GM23338 (cell line): ENCODE measurements at regions not wholly inside any gene's neighbourhood (a gene's known extent, or its start where the extent isn't known, plus 50 kb on each side); places are given as distances from the start of the nearest gene placed in this dataset.

Experiments
- ATAC-seq: fragments of 200-7000 bp; cut with Tn5 transposase; 3 replicates; pipeline ENCODE4 v1.9.1; 2020
- DNase-seq: peaks from one replicate; pipeline ENCODE4 v3.0.0-alpha.2; 2015; ENCODE audit warnings: low spot score
- H2AFZ ChIP-seq: fragments of 200-600 bp; sonication (generic); 2 replicates; pipeline ENCODE4 v1.8.0; 2016; ENCODE audit warnings: antibody characterized with exemption, mild to moderate bottlenecking, moderate library complexity
- H3F3A ChIP-seq: fragments of 200-600 bp; sonication (generic); replicated peaks from 2 replicates; pipeline ENCODE4 v1.8.0; 2017; ENCODE audit warnings: antibody characterized with exemption, mixed run types, low read depth
- H3K27ac ChIP-seq: fragments of 200-600 bp; sonication (generic); 2 replicates; pipeline ENCODE4 v1.6.1; 2016; ENCODE audit warnings: low read depth
- H3K27me3 ChIP-seq: fragments of 200-600 bp; sonication (generic); 2 replicates; pipeline ENCODE4 v1.8.0; 2016; ENCODE audit warnings: mild to moderate bottlenecking, mixed run types, moderate library complexity; ENCODE audit not compliant: insufficient read depth
- H3K36me3 ChIP-seq: fragments of 200-600 bp; sonication (generic); 2 replicates; pipeline ENCODE4 v1.8.0; 2016; ENCODE audit warnings: mild to moderate bottlenecking; ENCODE audit not compliant: insufficient read depth
- H3K4me1 ChIP-seq: fragments of 200-600 bp; sonication (generic); 2 replicates; pipeline ENCODE4 v1.8.0; 2016; ENCODE audit warnings: mild to moderate bottlenecking, moderate library complexity; ENCODE audit not compliant: insufficient read depth
- H3K4me2 ChIP-seq: fragments of 200-600 bp; sonication (generic); 2 replicates; pipeline ENCODE4 v1.7.1; 2017; ENCODE audit warnings: mixed run types
- H3K4me3 ChIP-seq: fragments of 200-600 bp; sonication (generic); 2 replicates; pipeline ENCODE4 v1.6.1; 2016; ENCODE audit warnings: mixed run types
- H3K79me2 ChIP-seq: fragments of 200-600 bp; sonication (generic); replicated peaks from 2 replicates; pipeline ENCODE4 v1.8.0; 2017; ENCODE audit warnings: mild to moderate bottlenecking; ENCODE audit not compliant: insufficient read depth
- H3K9me2 ChIP-seq: fragments of 200-600 bp; sonication (generic); 2 replicates; pipeline ENCODE4 v1.8.0; 2017; ENCODE audit not compliant: insufficient read depth
- H4K20me1 ChIP-seq: fragments of 200-600 bp; sonication (generic); replicated peaks from 2 replicates; pipeline ENCODE4 v1.8.0; 2017; ENCODE audit warnings: mild to moderate bottlenecking; ENCODE audit not compliant: insufficient read depth
- H3K27ac Mint-ChIP-seq: 2 replicates; pipeline ENCODE4 v1.8.0; 2020; ENCODE audit warnings: inconsistent platforms, mild to moderate bottlenecking, moderate library complexity, mixed read lengths
- H3K27me3 Mint-ChIP-seq: 3 replicates; pipeline ENCODE4 v1.8.0; 2022; ENCODE audit warnings: low read depth, mild to moderate bottlenecking, moderate library complexity, mixed read lengths, inconsistent platforms; ENCODE audit not compliant: insufficient read depth, poor library complexity
- H3K36me3 Mint-ChIP-seq: 3 replicates; pipeline ENCODE4 v1.8.0; 2021; ENCODE audit warnings: low read depth, mild to moderate bottlenecking, inconsistent platforms, moderate library complexity, mixed read lengths
- H3K4me1 Mint-ChIP-seq: 3 replicates; pipeline ENCODE4 v1.8.0; 2020; ENCODE audit warnings: mild to moderate bottlenecking, inconsistent platforms, mixed read lengths
- H3K4me3 Mint-ChIP-seq: 3 replicates; pipeline ENCODE4 v1.8.0; 2021; ENCODE audit warnings: moderate library complexity, mild to moderate bottlenecking, inconsistent platforms, mixed read lengths
- H3K9me3 Mint-ChIP-seq: 3 replicates; pipeline ENCODE4 v1.8.0; 2020; ENCODE audit warnings: moderate library complexity, mild to moderate bottlenecking, inconsistent platforms, mixed read lengths
- CREB1 ChIP-seq: fragments of 250-450 bp; sonication (Bioruptor Pico); IDR thresholded peaks from 2 replicates; pipeline ENCODE4 v1.5.0; 2020; ENCODE audit warnings: low read depth, mild to moderate bottlenecking, moderate library complexity
- EZH2 ChIP-seq: fragments of 200-600 bp; sonication (generic); IDR thresholded peaks from one replicate; pipeline ENCODE4 v1.8.0; 2017; ENCODE audit warnings: antibody characterized with exemption, mild to moderate bottlenecking, low read depth; ENCODE audit not compliant: unreplicated experiment
- JUNB ChIP-seq: IDR thresholded peaks from one replicate; pipeline ENCODE4 v1.6.1; 2016; ENCODE audit warnings: antibody characterized with exemption; ENCODE audit not compliant: unreplicated experiment
- NANOG ChIP-seq: IDR thresholded peaks from 2 replicates; pipeline ENCODE4 v1.6.1; 2016; ENCODE audit warnings: antibody characterized with exemption, borderline replicate concordance
- STAT1 ChIP-seq: IDR thresholded peaks from one replicate; pipeline ENCODE4 v1.6.1; 2016; ENCODE audit warnings: antibody characterized with exemption; ENCODE audit not compliant: unreplicated experiment
- ZNF114 ChIP-seq: fragments of 250-450 bp; sonication (Bioruptor Pico); IDR thresholded peaks from 2 replicates; pipeline ENCODE4 v1.5.0; 2020; ENCODE audit warnings: mild to moderate bottlenecking, moderate library complexity
- ZNF331 ChIP-seq: fragments of 250-450 bp; sonication (Bioruptor Pico); IDR thresholded peaks from 2 replicates; pipeline ENCODE4 v1.5.0; 2020; ENCODE audit warnings: low read depth, mild to moderate bottlenecking, moderate library complexity
- TF ChIP-seq, protein P1 (sequence below): IDR thresholded peaks from 2 replicates; pipeline ENCODE4 v1.6.1; 2016; ENCODE audit warnings: antibody characterized with exemption
- TF ChIP-seq, protein P2 (sequence below), 2 experiments: fragments of 200-600 bp in 1 of 2; sonication (generic) in 1 of 2; conservative IDR thresholded peaks; 2 replicates each; pipeline versions ENCODE4 v1.5.1 to v1.6.1; 2016 to 2017; ENCODE audit warnings: antibody characterized with exemption in 2 of 2, low read depth in 2 of 2, mild to moderate bottlenecking in 2 of 2, moderate library complexity in 1 of 2

DNA sequence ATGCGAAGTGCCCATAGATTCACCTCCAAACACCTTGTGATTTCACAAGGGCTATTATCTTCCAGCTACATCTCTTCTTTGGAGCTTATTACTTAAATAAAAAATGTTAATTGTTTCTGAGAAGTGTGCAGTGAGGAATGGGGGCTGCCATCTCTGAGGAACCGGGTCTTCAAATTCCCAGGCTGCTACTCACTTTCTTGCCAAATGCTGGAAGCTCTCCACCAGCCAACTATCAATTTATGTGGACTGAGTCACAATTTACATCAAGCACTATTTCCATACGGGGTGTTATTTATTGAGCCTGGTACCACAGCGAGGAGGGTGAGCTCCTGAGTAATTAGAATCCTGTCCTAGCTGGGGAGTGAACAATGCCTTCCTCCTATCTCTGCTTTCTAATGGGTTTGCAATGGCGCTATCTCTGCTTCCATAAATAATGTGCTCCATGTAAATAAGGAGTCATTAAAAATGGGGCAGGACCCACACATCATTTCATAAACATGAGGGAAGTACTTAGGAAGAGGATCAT is 898.3 kb downstream of the VRK1 start (continued):
- TF ChIP-seq, protein P1, sequence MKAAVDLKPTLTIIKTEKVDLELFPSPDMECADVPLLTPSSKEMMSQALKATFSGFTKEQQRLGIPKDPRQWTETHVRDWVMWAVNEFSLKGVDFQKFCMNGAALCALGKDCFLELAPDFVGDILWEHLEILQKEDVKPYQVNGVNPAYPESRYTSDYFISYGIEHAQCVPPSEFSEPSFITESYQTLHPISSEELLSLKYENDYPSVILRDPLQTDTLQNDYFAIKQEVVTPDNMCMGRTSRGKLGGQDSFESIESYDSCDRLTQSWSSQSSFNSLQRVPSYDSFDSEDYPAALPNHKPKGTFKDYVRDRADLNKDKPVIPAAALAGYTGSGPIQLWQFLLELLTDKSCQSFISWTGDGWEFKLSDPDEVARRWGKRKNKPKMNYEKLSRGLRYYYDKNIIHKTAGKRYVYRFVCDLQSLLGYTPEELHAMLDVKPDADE, result no peak
- TF ChIP-seq, protein P2, sequence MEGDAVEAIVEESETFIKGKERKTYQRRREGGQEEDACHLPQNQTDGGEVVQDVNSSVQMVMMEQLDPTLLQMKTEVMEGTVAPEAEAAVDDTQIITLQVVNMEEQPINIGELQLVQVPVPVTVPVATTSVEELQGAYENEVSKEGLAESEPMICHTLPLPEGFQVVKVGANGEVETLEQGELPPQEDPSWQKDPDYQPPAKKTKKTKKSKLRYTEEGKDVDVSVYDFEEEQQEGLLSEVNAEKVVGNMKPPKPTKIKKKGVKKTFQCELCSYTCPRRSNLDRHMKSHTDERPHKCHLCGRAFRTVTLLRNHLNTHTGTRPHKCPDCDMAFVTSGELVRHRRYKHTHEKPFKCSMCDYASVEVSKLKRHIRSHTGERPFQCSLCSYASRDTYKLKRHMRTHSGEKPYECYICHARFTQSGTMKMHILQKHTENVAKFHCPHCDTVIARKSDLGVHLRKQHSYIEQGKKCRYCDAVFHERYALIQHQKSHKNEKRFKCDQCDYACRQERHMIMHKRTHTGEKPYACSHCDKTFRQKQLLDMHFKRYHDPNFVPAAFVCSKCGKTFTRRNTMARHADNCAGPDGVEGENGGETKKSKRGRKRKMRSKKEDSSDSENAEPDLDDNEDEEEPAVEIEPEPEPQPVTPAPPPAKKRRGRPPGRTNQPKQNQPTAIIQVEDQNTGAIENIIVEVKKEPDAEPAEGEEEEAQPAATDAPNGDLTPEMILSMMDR (conservative IDR thresholded peaks at IDR 0.05; ENCODE audit: low read depth in 2 of 2), result no peak
- no peak for TF ChIP-seq STAT1
- TF ChIP-seq ZNF114 (CRISPR knock-in tag), result no peak

DNA sequence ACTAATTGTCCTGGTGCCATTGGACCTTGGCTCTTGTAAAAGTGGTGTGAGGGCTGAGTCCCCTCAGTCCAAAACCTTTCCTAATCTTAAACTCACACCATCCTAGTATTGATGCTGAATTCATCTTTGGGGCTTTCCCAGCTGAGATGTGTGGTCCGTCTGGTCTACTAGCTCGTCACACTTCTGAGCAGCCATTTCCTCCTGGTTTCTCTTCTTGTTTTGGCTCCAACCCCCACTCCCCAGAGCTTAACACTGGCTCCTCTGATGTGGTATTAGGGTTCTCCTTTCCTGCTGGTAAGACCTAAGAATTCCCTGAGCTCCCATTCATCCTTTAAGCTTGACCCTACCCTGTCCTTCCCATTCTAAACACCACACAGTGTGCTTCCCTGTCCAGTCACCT is 900.6 kb downstream of the VRK1 start:
- Histone ChIP-seq H3K27me3 (no peaks in the 10 kb centered on the region), H2AFZ (no peak overlapping the region)

More for the DNA sequence above, 900.6 kb downstream of the VRK1 start:
- H3K27ac Mint-ChIP-seq, result no peak overlapping the region
- TF ChIP-seq, protein P1, result no peak
- TF ChIP-seq EZH2, result no peak
- no peak for TF ChIP-seq JUNB
- TF ChIP-seq NANOG, result no peak
- TF ChIP-seq STAT1, result no peak
- TF ChIP-seq, protein P2 (conservative IDR thresholded peaks at IDR 0.05; ENCODE audit: low read depth in 2 of 2), result no peak
- no peak for TF ChIP-seq CREB1 (CRISPR knock-in tag)
- TF ChIP-seq ZNF331 (CRISPR knock-in tag), result no peak
- H3K79me2 ChIP-seq, result no peaks in the 10 kb centered on the region
- peaks cover 19% of the 10 kb centered on the region for H3K36me3 Mint-ChIP-seq
- no peaks in the 10 kb centered on the region for H3F3A ChIP-seq
- no peak overlapping the region for H3K27ac ChIP-seq
- peaks cover 4% of the 10 kb centered on the region; the same call in 1 of the 2 replicates for H3K36me3 ChIP-seq
- H3K4me2 ChIP-seq, result no peak overlapping the region
- H3K4me1 ChIP-seq, result peaks cover 8% of the 10 kb centered on the region
- no peak overlapping the region for H3K4me3 ChIP-seq
- H3K4me1 Mint-ChIP-seq, result peaks cover 4% of the 10 kb centered on the region
- H3K4me3 Mint-ChIP-seq, result no peak overlapping the region
- H3K9me2 ChIP-seq, result peaks cover 39% of the 10 kb centered on the region
- H3K9me3 Mint-ChIP-seq, result peaks cover 25% of the 10 kb centered on the region
- H3K27me3 Mint-ChIP-seq, result peaks cover 2% of the 10 kb centered on the region
- no peaks in the 10 kb centered on the region for H4K20me1 ChIP-seq
- DNase-seq (no peak), ATAC-seq (no peak)
